Neural cell (in vitro differentiated cells): ENCODE measurements at regions not wholly inside any gene's neighbourhood (a gene's known extent, or its start where the extent isn't known, plus 50 kb on each side); places are given as distances from the start of the nearest gene placed in this dataset.

ENCODE experiments used
- H2AFZ ChIP-seq: fragments of 200-600, 300-800 bp; sonication (generic), shearing (Covaris generic); 2 replicates; pipeline ENCODE4 v1.6.0; 2014; ENCODE audit warnings: low read depth, mild to moderate bottlenecking, antibody characterized with exemption, low read length, moderate library complexity
- H3F3A ChIP-seq: fragments of 200-600 bp; shearing (Covaris generic); 2 replicates; pipeline ENCODE4 v1.6.1; 2016; ENCODE audit warnings: mild to moderate bottlenecking, moderate library complexity, mixed read lengths, antibody characterized with exemption, low read length; ENCODE audit not compliant: insufficient read depth, poor library complexity, severe bottlenecking
- H3K27ac ChIP-seq: fragments of 200-600, 300-800 bp; sonication (generic), shearing (Covaris generic); 2 replicates; pipeline ENCODE4 v1.5.1; 2014; ENCODE audit warnings: mild to moderate bottlenecking, low read length, moderate library complexity
- H3K27me3 ChIP-seq: fragments of 300-800, 200-600 bp; sonication (generic), shearing (Covaris generic); 2 replicates; pipeline ENCODE4 v1.6.0; 2014; ENCODE audit warnings: mild to moderate bottlenecking, low read depth, low read length, moderate library complexity; ENCODE audit not compliant: insufficient read depth
- H3K36me3 ChIP-seq: fragments of 300-800, 200-600 bp; sonication (generic), shearing (Covaris generic); 2 replicates; pipeline ENCODE4 v1.5.1; 2014; ENCODE audit warnings: mild to moderate bottlenecking, antibody characterized with exemption, low read length, moderate library complexity; ENCODE audit not compliant: insufficient read depth
- H3K4me2 ChIP-seq: fragments of 300-800, 200-600 bp; sonication (generic), shearing (Covaris generic); 2 replicates; pipeline ENCODE4 v1.6.0; 2014; ENCODE audit warnings: mild to moderate bottlenecking, low read length
- H3K4me3 ChIP-seq: fragments of 300-800, 200-600 bp; sonication (generic), shearing (Covaris generic); 2 replicates; pipeline ENCODE4 v1.5.1; 2014; ENCODE audit warnings: mild to moderate bottlenecking, low read length, moderate library complexity
- H3K79me2 ChIP-seq: fragments of 200-600 bp; shearing (Covaris generic); replicated peaks from 2 replicates; pipeline ENCODE4 v1.6.0; 2014; ENCODE audit warnings: mild to moderate bottlenecking, low read length, moderate library complexity; ENCODE audit not compliant: insufficient read depth
- H3K9ac ChIP-seq: fragments of 300-800, 200-600 bp; sonication (generic), shearing (Covaris generic); 2 replicates; pipeline ENCODE4 v1.6.1; 2016; ENCODE audit warnings: mild to moderate bottlenecking, low read length, mixed read lengths
- H3K9me2 ChIP-seq: fragments of 200-600 bp; shearing (Covaris generic); 2 replicates; pipeline ENCODE4 v1.6.1; 2016; ENCODE audit warnings: mild to moderate bottlenecking, low read length, mixed read lengths; ENCODE audit not compliant: insufficient read depth
- H3K9me3 ChIP-seq: fragments of 200-600, 300-800 bp; sonication (generic), shearing (Covaris generic); 2 replicates; pipeline ENCODE4 v1.6.1; 2016; ENCODE audit warnings: mild to moderate bottlenecking, mixed run types, low read length, moderate library complexity, mixed read lengths
- H4K20me1 ChIP-seq: fragments of 200-600 bp; shearing (Covaris generic); 2 replicates; pipeline ENCODE4 v1.6.1; 2016; ENCODE audit warnings: mild to moderate bottlenecking, mixed run types; ENCODE audit not compliant: insufficient read depth
- CTCF ChIP-seq: fragments of 450-650 bp; IDR thresholded peaks from 2 replicates; pipeline ENCODE4 v1.5.1; 2014; ENCODE audit warnings: antibody characterized with exemption, mild to moderate bottlenecking, moderate library complexity; ENCODE audit not compliant: poor library complexity, severe bottlenecking
- EP300 ChIP-seq: fragments of 450-650 bp; conservative IDR thresholded peaks from 2 replicates; pipeline ENCODE4 v1.6.1; 2014; ENCODE audit warnings: antibody characterized with exemption, mild to moderate bottlenecking, moderate library complexity; ENCODE audit not compliant: poor library complexity, severe bottlenecking
- EZH2 ChIP-seq: fragments of 200-600, 300-800 bp; shearing (Covaris generic), sonication (generic); IDR thresholded peaks from 2 replicates; pipeline ENCODE4 v1.6.1; 2014; ENCODE audit warnings: antibody characterized with exemption, low read length, borderline replicate concordance, mild to moderate bottlenecking; ENCODE audit not compliant: insufficient read depth, poor library complexity, severe bottlenecking
- MXI1 ChIP-seq: fragments of 450-650 bp; conservative IDR thresholded peaks from 2 replicates; pipeline ENCODE4 v1.6.1; 2014; ENCODE audit warnings: antibody characterized with exemption, mild to moderate bottlenecking; ENCODE audit not compliant: poor library complexity, severe bottlenecking
- POLR2AphosphoS5 ChIP-seq: IDR thresholded peaks from 2 replicates; pipeline ENCODE4 v1.6.1; 2012
- RAD21 ChIP-seq: fragments of 450-650 bp; conservative IDR thresholded peaks from 2 replicates; pipeline ENCODE4 v1.6.1; 2014; ENCODE audit warnings: antibody characterized with exemption, mild to moderate bottlenecking, moderate library complexity
- REST ChIP-seq: IDR thresholded peaks from 2 replicates; pipeline ENCODE4 v1.6.1; 2012; ENCODE audit warnings: borderline replicate concordance
- SMC3 ChIP-seq: fragments of 450-650 bp; conservative IDR thresholded peaks from 2 replicates; pipeline ENCODE4 v1.6.1; 2014; ENCODE audit warnings: antibody characterized with exemption, mild to moderate bottlenecking, moderate library complexity; ENCODE audit not compliant: poor library complexity
- TAF1 ChIP-seq: IDR thresholded peaks from 2 replicates; pipeline ENCODE4 v1.6.1; 2012; ENCODE audit warnings: low read depth

- TF ChIP-seq EP300 (no peak), POLR2AphosphoS5 (no peak)
- no peaks in the 10 kb centered on the region for H3K36me3 ChIP-seq
- H3K9me3 ChIP-seq = peaks cover 3% of the 10 kb centered on the region
- no peaks in the 10 kb centered on the region for H3K27me3 ChIP-seq
- H3K9ac ChIP-seq = no peak overlapping the region
- no peaks in the 10 kb centered on the region for H3K9me2 ChIP-seq
- no peak overlapping the region for H3K4me3 ChIP-seq
- no peaks in the 10 kb centered on the region for H4K20me1 ChIP-seq
- H3K27ac ChIP-seq = no peak overlapping the region
- no peak overlapping the region for H2AFZ ChIP-seq
- no peaks in the 10 kb centered on the region for H3K79me2 ChIP-seq
- no peak overlapping the region for H3K4me2 ChIP-seq
- no peaks in the 10 kb centered on the region for H3F3A ChIP-seq
Measured at GRCh38 chr11:64498136-64498535, 57.6 kb upstream of the SLC22A11 start.

- Histone ChIP-seq H2AFZ (no peak overlapping the region), H3K79me2 (no peaks in the 10 kb centered on the region), H3K9me2 (no peaks in the 10 kb centered on the region), H3K27me3 (no peaks in the 10 kb centered on the region), H3F3A (no peaks in the 10 kb centered on the region), H3K36me3 (no peaks in the 10 kb centered on the region), H3K27ac (no peak overlapping the region), H3K4me2 (no peak overlapping the region), H3K9me3 (peaks cover under 1% of the 10 kb centered on the region), H3K4me3 (no peak overlapping the region), H4K20me1 (no peaks in the 10 kb centered on the region), H3K9ac (no peak overlapping the region)
- TF ChIP-seq MXI1 = no peak
- no peak for TF ChIP-seq EZH2
- TF ChIP-seq CTCF = no peak
- no peak for TF ChIP-seq RAD21
- TF ChIP-seq POLR2AphosphoS5 = no peak
- TF ChIP-seq TAF1 = no peak
- no peak for TF ChIP-seq SMC3
- TF ChIP-seq EP300 = no peak
Measured at GRCh38 chr11:64499261-64500004, 56.3 kb upstream of the SLC22A11 start.

GRCh38 chr11:64500176-64501013 is 55.3 kb upstream of the SLC22A11 start:
- no peak overlapping the region for H3K4me2 ChIP-seq
- H3F3A ChIP-seq = no peaks in the 10 kb centered on the region
- no peaks in the 10 kb centered on the region for H3K27me3 ChIP-seq
- no peaks in the 10 kb centered on the region for H3K79me2 ChIP-seq
- no peak overlapping the region for H3K9ac ChIP-seq
- no peaks in the 10 kb centered on the region for H3K36me3 ChIP-seq
- H3K9me2 ChIP-seq = no peaks in the 10 kb centered on the region
- no peaks in the 10 kb centered on the region for H3K9me3 ChIP-seq
- no peak overlapping the region for H3K4me3 ChIP-seq
- no peak overlapping the region for H2AFZ ChIP-seq
- H4K20me1 ChIP-seq = no peaks in the 10 kb centered on the region
- TF ChIP-seq SMC3 (no peak), TAF1 (no peak), EP300 (no peak), CTCF (no peak), REST (no peak), RAD21 (no peak), EZH2 (no peak), MXI1 (no peak), POLR2AphosphoS5 (no peak)
- no peak overlapping the region for H3K27ac ChIP-seq
